OCI-LY3 (cell line): ENCODE measurements at regions not wholly inside any gene's neighbourhood (a gene's known extent, or its start where the extent isn't known, plus 50 kb on each side); places are given as distances from the start of the nearest gene placed in this dataset.

Source experiments
- H2AFZ ChIP-seq: fragments of 200-600, 300-600 bp; shearing (Covaris generic); 2 replicates; pipeline ENCODE4 v1.6.0; 2014; ENCODE audit warnings: antibody characterized with exemption, low read depth, low read length
- H3K27ac ChIP-seq: fragments of 200-600, 300-600 bp; sonication (generic); 2 replicates; pipeline ENCODE4 v1.5.1; 2014; ENCODE audit warnings: mild to moderate bottlenecking, low read length, moderate library complexity, mixed read lengths
- H3K27me3 ChIP-seq: fragments of 200-600, 300-600 bp; sonication (generic); 2 replicates; pipeline ENCODE4 v1.6.1; 2014; ENCODE audit warnings: low read depth, low read length, mixed read lengths
- H3K36me3 ChIP-seq: fragments of 200-600, 300-600 bp; sonication (generic); replicated peaks from 2 replicates; pipeline ENCODE3; 2014; ENCODE audit warnings: low read depth, low read length, mixed read lengths
- H3K4me1 ChIP-seq: fragments of 300-600, 200-600 bp; sonication (generic); 2 replicates; pipeline ENCODE4 v1.6.1; 2014; ENCODE audit warnings: low read length, mixed read lengths
- H3K4me2 ChIP-seq: fragments of 200-600, 300-600 bp; sonication (generic); 2 replicates; pipeline ENCODE4 v1.6.1; 2014; ENCODE audit warnings: low read length, mixed read lengths
- H3K4me3 ChIP-seq: fragments of 300-600, 200-600 bp; sonication (generic); 2 replicates; pipeline ENCODE4 v1.5.1; 2014; ENCODE audit warnings: antibody characterized with exemption, mild to moderate bottlenecking, low read length, moderate library complexity
- H3K79me2 ChIP-seq: fragments of 300-600, 200-600 bp; shearing (Covaris generic); 2 replicates; pipeline ENCODE4 v1.6.1; 2014; ENCODE audit warnings: mild to moderate bottlenecking, low read length, mixed read lengths
- H3K9ac ChIP-seq: fragments of 300-600, 200-600 bp; shearing (Covaris generic); 2 replicates; pipeline ENCODE4 v1.6.0; 2014; ENCODE audit warnings: mild to moderate bottlenecking, low read length, moderate library complexity
- H3K9me3 ChIP-seq: fragments of 200-600, 300-600 bp; shearing (Covaris generic); 2 replicates; pipeline ENCODE4 v1.6.1; 2014; ENCODE audit warnings: low read length, mixed read lengths; ENCODE audit not compliant: insufficient read depth
- H4K20me1 ChIP-seq: fragments of 200-600, 300-600 bp; sonication (generic); 2 replicates; pipeline ENCODE4 v1.6.1; 2016; ENCODE audit warnings: low read length, mixed read lengths; ENCODE audit not compliant: insufficient read depth
- CTCF ChIP-seq: fragments of 200-600, 300-600 bp; sonication (generic); IDR thresholded peaks from 2 replicates; pipeline ENCODE4 v1.5.1; 2014; ENCODE audit warnings: antibody characterized with exemption, low read length, low read depth
- EZH2phosphoT487 ChIP-seq: fragments of 200-600 bp; shearing (Covaris generic); IDR thresholded peaks from 2 replicates; pipeline ENCODE4 v1.6.1; 2018; ENCODE audit warnings: antibody characterized with exemption, mixed run types, low read depth

- Histone ChIP-seq H3K36me3 (no peaks in the 10 kb centered on the region), H3K27me3 (peaks cover 10% of the 10 kb centered on the region), H2AFZ (no peak overlapping the region), H3K9me3 (no peaks in the 10 kb centered on the region), H3K4me3 (no peak overlapping the region; the same call in 1 of the 2 replicates), H3K4me1 (peaks cover 3% of the 10 kb centered on the region; the same call in 1 of the 2 replicates), H3K4me2 (peak overlapping the region; percentile 60), H3K27ac (no peak overlapping the region), H4K20me1 (no peaks in the 10 kb centered on the region), H3K9ac (no peak overlapping the region), H3K79me2 (no peaks in the 10 kb centered on the region)
- TF ChIP-seq EZH2phosphoT487 (no peak), CTCF (no peak)
Observed at GRCh38 chr2:121074293-121074932, 210.6 kb downstream of the TFCP2L1 start.

- Histone ChIP-seq H4K20me1 (no peaks in the 10 kb centered on the region), H3K4me1 (peaks cover 3% of the 10 kb centered on the region; the same call in 1 of the 2 replicates), H3K4me2 (peak overlapping the region; percentile 60), H3K9me3 (no peaks in the 10 kb centered on the region), H3K27me3 (peaks cover 10% of the 10 kb centered on the region), H3K36me3 (no peaks in the 10 kb centered on the region), H3K9ac (peak overlapping the region; percentile 22; the same call in 1 of the 2 replicates), H3K79me2 (no peaks in the 10 kb centered on the region), H2AFZ (no peak overlapping the region), H3K27ac (no peak overlapping the region), H3K4me3 (peak overlapping the region; percentile 56)
- TF ChIP-seq CTCF, result no peak
- no peak for TF ChIP-seq EZH2phosphoT487
Observed at GRCh38 chr2:121075006-121075551, 209.9 kb downstream of the TFCP2L1 start.

GRCh38 chr2:121075641-121076497 lies 209.1 kb downstream of the TFCP2L1 start:
- no peak overlapping the region for H3K27ac ChIP-seq
- no peaks in the 10 kb centered on the region for H4K20me1 ChIP-seq
- H2AFZ ChIP-seq, result 0 out of 2 replicates have a peak overlapping the region, but pooled peaks have one; percentile 33
- H3K27me3 ChIP-seq, result peaks cover 10% of the 10 kb centered on the region
- H3K79me2 ChIP-seq, result no peaks in the 10 kb centered on the region
- H3K4me3 ChIP-seq, result peak overlapping the region; percentile 56
- peaks cover 3% of the 10 kb centered on the region; the same call in 1 of the 2 replicates for H3K4me1 ChIP-seq
- peak overlapping the region; percentile 22; the same call in 1 of the 2 replicates for H3K9ac ChIP-seq
- no peaks in the 10 kb centered on the region for H3K36me3 ChIP-seq
- H3K9me3 ChIP-seq, result no peaks in the 10 kb centered on the region
- no peak for TF ChIP-seq EZH2phosphoT487
- no peak for TF ChIP-seq CTCF
- peak overlapping the region; percentile 60 for H3K4me2 ChIP-seq

- Histone ChIP-seq H3K27me3 (peaks cover 10% of the 10 kb centered on the region), H3K4me1 (peaks cover 3% of the 10 kb centered on the region; the same call in 1 of the 2 replicates), H3K9ac (no peak overlapping the region), H3K27ac (no peak overlapping the region), H3K4me3 (peak overlapping the region; percentile 46), H3K9me3 (no peaks in the 10 kb centered on the region), H2AFZ (no peak overlapping the region), H3K4me2 (peak overlapping the region; percentile 66), H4K20me1 (no peaks in the 10 kb centered on the region), H3K79me2 (no peaks in the 10 kb centered on the region), H3K36me3 (no peaks in the 10 kb centered on the region)
- no peak for TF ChIP-seq CTCF
- no peak for TF ChIP-seq EZH2phosphoT487
Observed at GRCh38 chr2:121076498-121076820, 208.5 kb downstream of the TFCP2L1 start.
